Spleen (tissue), 11 donors: ENCODE measurements at regions not wholly inside any gene's neighbourhood (a gene's known extent, or its start where the extent isn't known, plus 50 kb on each side); places are given as distances from the start of the nearest gene placed in this dataset.

Experiments
- DNase-seq: peaks from one replicate; pipeline ENCODE4 v3.0.0-alpha.2; 2020
- H3K27ac ChIP-seq, 8 donors: fragments of 200-600 bp; sonication (generic) in 7 of 8; 1 replicate in 4 of 8; 2 replicates in 4 of 8; pipeline versions ENCODE4 v1.5.0 to v1.8.0; 2016 to 2021; ENCODE audit warnings: inconsistent platforms in 4 of 8, mild to moderate bottlenecking in 4 of 8, moderate library complexity in 1 of 8
- H3K27me3 ChIP-seq, 7 donors: fragments of 200-600 bp; sonication (generic) in 6 of 7; replicated peaks in 1 of 7; 1 replicate in 4 of 7; 2 replicates in 3 of 7; pipeline versions ENCODE4 v1.5.0 to v1.8.0; 2016 to 2021; ENCODE audit warnings: inconsistent platforms in 3 of 7, mild to moderate bottlenecking in 1 of 7
- H3K36me3 ChIP-seq, 6 donors: fragments of 200-600 bp; sonication (generic) in 5 of 6; 1 replicate in 4 of 6; 2 replicates in 2 of 6; pipeline versions ENCODE4 v1.5.0 to v1.8.0; 2016 to 2021; ENCODE audit warnings: inconsistent platforms in 2 of 6
- H3K4me1 ChIP-seq, 6 donors: fragments of 200-600 bp; sonication (generic) in 5 of 6; 1 replicate in 3 of 6; 2 replicates in 3 of 6; pipeline versions ENCODE4 v1.5.0 to v1.8.0; 2016 to 2021; ENCODE audit warnings: inconsistent platforms in 3 of 6
- H3K4me3 ChIP-seq, 8 donors: fragments of 200-600 bp; sonication (generic) in 7 of 8; 1 replicate in 4 of 8; 2 replicates in 4 of 8; pipeline versions ENCODE4 v1.5.0 to v1.8.0; 2016 to 2021; ENCODE audit warnings: inconsistent platforms in 4 of 8, mild to moderate bottlenecking in 4 of 8, moderate library complexity in 2 of 8
- H3K9me3 ChIP-seq, 8 donors: fragments of 200-600 bp; sonication (generic) in 7 of 8; 1 replicate in 4 of 8; 2 replicates in 4 of 8; pipeline versions ENCODE4 v1.5.0 to v1.8.0; 2016 to 2021; ENCODE audit warnings: inconsistent platforms in 4 of 8
- POLR2A ChIP-seq, 3 donors: fragments of 450-650 bp; IDR thresholded peaks; one replicate each; pipeline ENCODE4 v1.5.1; 2017; ENCODE audit warnings: antibody characterized with exemption in 3 of 3, mild to moderate bottlenecking in 1 of 3
- POLR2AphosphoS5 ChIP-seq, 3 donors: sonication (generic); formaldehyde crosslinking; IDR thresholded peaks; one replicate each; pipeline ENCODE4 v1.5.1; 2017; ENCODE audit warnings: antibody characterized with exemption in 3 of 3
- WGBS, 5 donors: extraction: QIAGEN DNeasy Blood & Tissue Kit in 3 of 5; methylation state at CpG; one replicate each; pipeline versions ENCODE4 v1.1.5 to v1.1.7; 2013 to 2018; 5-methylcytosine and 5-hydroxymethylcytosine counted together
- intact Hi-C: fragments of 100-400 bp; cut with DNase I; formaldehyde crosslinking; loops from one replicate; pipeline ENCODE4 v1.15.0; 2023; ENCODE audit warnings: low total_unique reads
- TF ChIP-seq, protein P1 (sequence below), 11 experiments: fragments of 200-600 bp in 7 of 11; fragments of 450-650 bp in 4 of 11; sonication (generic) in 4 of 11; IDR thresholded peaks in 8 of 11; conservative IDR thresholded peaks in 3 of 11; 1 replicate in 7 of 11; 2 replicates in 4 of 11; pipeline versions ENCODE4 v1.4.0 to v1.8.0; 2016 to 2021; ENCODE audit warnings: antibody characterized with exemption in 11 of 11, inconsistent platforms in 4 of 11, mild to moderate bottlenecking in 1 of 11
- donor health status: healthy with polysubstance abuse.
- donor health status: DM: no; HTN: no; CAD: no; lungs with moderate emphysema.
- donor health status: DM: no; HTN: no; CAD: no.
- donor health status: Bipolar disorder and iron deficiency.
- donor health status: healthy.
- donor health status: DM: no; HTN: no; CAD: no.
- donor health status: DM: yes; HTN: yes; CAD: no.

DNA sequence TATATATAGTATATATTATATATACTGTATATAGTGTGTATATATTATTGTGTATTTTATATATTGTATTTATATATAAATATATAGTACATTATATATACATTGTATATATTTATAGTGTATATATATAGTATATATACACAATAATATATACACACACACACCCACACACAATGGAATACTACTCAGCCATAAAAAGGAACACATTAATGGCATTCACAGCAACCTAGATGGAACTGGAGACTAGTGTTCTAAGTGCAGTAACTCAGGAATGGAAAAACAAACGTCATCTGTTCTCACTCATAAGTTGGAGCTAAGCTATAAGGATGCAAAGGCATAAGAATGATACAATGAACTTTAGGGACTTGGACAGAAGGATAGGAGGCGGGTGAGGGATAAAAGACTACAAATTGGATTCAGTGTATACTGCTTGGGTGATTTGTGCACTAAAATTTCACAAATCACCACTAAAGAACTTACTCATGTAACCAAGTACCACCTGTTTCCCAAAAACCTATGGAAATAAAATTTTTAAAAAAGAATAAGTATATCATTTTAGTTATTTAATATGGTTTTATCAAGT, 201.9 kb upstream of the CDH11 start:
- intact Hi-C loops: no loop called here
- no peaks in the 10 kb centered on the region for H3K27me3 ChIP-seq
- no peak for TF ChIP-seq POLR2A (IDR thresholded peaks at IDR 0.05)
- no peak for TF ChIP-seq POLR2AphosphoS5 (IDR thresholded peaks at IDR 0.05)
- DNase-seq: no peak
- 86 to 94% (median 86%) methylated on average over 2 of the region's 2 CpGs for WGBS, 5 donors
- H3K27ac ChIP-seq: no peak overlapping the region
- H3K4me3 ChIP-seq: no peak overlapping the region
- no peaks in the 10 kb centered on the region for H3K9me3 ChIP-seq
- no peaks in the 10 kb centered on the region for H3K36me3 ChIP-seq
- H3K4me1 ChIP-seq: no peaks in the 10 kb centered on the region

DNA sequence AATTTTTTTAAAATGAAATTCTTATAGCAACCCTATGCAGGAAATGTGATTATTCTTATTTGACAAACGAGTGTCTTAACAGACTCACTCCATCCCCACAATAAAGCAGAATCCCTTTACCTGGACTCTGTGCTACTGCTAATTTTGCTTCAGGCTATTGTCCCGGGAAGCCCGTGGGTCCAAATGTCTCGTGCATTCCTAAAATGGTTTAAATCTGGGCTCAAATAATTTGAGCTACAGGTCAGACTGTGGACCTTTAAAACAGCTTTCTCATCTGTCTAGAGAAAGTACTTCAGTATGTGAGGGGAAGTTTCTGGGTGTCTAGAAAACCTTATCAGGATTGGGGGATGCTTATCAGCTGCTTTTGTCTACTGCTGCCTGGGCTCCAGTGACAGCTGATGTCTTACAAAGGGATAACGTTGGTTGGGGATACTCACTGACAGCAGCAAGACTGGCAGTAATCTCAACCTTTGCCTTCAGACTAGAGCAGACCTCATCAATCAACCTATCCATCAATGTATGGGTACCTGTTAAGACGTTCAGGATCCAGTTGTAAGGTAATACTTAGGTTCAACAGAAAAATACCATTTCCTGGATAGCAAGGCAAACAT, 197.9 kb upstream of the CDH11 start:
- Histone ChIP-seq H3K27ac (no peak overlapping the region), H3K4me3 (no peak overlapping the region), H3K9me3 (peaks cover 0 to 4% (median 0%) of the 10 kb centered on the region in 8 donors), H3K36me3 (no peaks in the 10 kb centered on the region), H3K4me1 (peaks cover 0 to 5% (median 0%) of the 10 kb centered on the region in 6 donors), H3K27me3 (no peaks in the 10 kb centered on the region)
- TF ChIP-seq, protein P1, sequence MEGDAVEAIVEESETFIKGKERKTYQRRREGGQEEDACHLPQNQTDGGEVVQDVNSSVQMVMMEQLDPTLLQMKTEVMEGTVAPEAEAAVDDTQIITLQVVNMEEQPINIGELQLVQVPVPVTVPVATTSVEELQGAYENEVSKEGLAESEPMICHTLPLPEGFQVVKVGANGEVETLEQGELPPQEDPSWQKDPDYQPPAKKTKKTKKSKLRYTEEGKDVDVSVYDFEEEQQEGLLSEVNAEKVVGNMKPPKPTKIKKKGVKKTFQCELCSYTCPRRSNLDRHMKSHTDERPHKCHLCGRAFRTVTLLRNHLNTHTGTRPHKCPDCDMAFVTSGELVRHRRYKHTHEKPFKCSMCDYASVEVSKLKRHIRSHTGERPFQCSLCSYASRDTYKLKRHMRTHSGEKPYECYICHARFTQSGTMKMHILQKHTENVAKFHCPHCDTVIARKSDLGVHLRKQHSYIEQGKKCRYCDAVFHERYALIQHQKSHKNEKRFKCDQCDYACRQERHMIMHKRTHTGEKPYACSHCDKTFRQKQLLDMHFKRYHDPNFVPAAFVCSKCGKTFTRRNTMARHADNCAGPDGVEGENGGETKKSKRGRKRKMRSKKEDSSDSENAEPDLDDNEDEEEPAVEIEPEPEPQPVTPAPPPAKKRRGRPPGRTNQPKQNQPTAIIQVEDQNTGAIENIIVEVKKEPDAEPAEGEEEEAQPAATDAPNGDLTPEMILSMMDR (IDR thresholded peaks at IDR 0.05 in 8 of 11, conservative IDR thresholded peaks at IDR 0.05 in 3 of 11): no peak
- no peak for TF ChIP-seq POLR2AphosphoS5 (IDR thresholded peaks at IDR 0.05)
- WGBS, 5 donors: 57 to 68% (median 61%) methylated on average over 6 of the region's 6 CpGs
- DNase-seq: no peak
- intact Hi-C loops: no loop called here

DNA sequence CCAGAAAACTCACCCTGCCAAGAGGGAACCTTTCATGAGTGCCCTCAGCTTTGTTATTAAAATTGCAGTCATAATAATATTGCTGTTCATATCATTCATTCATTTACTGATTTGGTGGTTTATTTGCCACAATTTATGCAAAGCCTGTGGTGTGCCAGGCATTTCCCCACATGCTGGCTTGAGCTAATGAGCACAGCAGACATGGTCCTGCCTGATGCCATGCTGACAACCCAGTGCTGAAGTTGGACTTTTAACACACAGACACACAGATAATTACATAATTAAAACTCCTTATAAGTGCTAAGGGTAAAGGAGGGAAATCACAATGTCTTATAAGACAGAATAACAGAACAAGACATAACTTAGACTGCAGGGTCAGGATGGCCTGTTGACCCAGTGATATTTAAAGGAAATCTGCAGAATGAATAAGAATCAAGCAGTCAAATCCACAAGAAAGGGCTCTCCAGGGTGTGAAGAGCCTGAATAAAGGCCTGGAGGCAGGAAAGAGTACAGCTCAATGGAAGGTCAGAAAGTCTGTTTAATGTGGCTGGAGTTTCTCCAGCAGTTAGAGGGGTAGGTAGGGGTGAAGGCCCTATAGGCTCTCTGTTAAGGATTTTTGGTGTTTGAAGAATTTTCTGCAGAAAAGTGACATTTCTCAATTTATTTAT, 196.9 kb upstream of the CDH11 start:
- Histone ChIP-seq H3K27ac (no peak overlapping the region), H3K9me3 (peaks cover 0 to 4% (median 0%) of the 10 kb centered on the region in 8 donors), H3K27me3 (no peaks in the 10 kb centered on the region), H3K36me3 (no peaks in the 10 kb centered on the region), H3K4me3 (no peak overlapping the region), H3K4me1 (peaks cover 0 to 5% (median 0%) of the 10 kb centered on the region in 6 donors)
- TF ChIP-seq POLR2A (IDR thresholded peaks at IDR 0.05): no peak
- no peak for TF ChIP-seq POLR2AphosphoS5 (IDR thresholded peaks at IDR 0.05)
- TF ChIP-seq, protein P1 (IDR thresholded peaks at IDR 0.05 in 8 of 11, conservative IDR thresholded peaks at IDR 0.05 in 3 of 11): no peak
- intact Hi-C loops: no loop called here
- DNase-seq: no peak

DNA sequence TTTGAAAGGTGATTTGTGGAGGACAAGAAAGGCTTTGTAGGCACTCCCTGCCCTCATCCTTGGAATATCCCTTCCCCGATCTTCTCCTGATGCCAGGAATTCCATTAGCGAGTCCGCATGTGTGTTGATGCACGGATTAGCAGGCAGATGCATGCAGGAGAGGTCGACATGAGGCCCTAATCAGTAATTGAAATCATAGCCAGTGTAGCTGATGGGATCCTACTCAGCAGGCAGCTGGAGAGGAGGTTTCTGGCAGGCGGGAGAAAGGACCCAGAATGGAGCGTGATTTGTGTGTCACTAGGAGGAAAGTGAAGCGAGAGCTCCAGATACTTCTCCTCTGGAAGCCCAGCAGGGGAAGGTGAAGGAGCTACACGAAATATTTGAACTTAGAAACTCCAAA, 196.3 kb upstream of the CDH11 start:
- peaks cover 0 to 5% (median 0%) of the 10 kb centered on the region in 6 donors for H3K4me1 ChIP-seq
- TF ChIP-seq POLR2A (IDR thresholded peaks at IDR 0.05) (no peak), POLR2AphosphoS5 (IDR thresholded peaks at IDR 0.05) (no peak)
- TF ChIP-seq, protein P1 (IDR thresholded peaks at IDR 0.05 in 8 of 11, conservative IDR thresholded peaks at IDR 0.05 in 3 of 11): no peak
- no peak overlapping the region for H3K27ac ChIP-seq
- no peak for DNase-seq
- no peaks in the 10 kb centered on the region for H3K27me3 ChIP-seq
- H3K9me3 ChIP-seq: peaks cover 0 to 4% (median 0%) of the 10 kb centered on the region in 8 donors
- H3K36me3 ChIP-seq: no peaks in the 10 kb centered on the region
- no peak overlapping the region for H3K4me3 ChIP-seq
- intact Hi-C loops: no loop called here
- 74 to 79% (median 77%) methylated on average over 9 of the region's 9 CpGs for WGBS, 5 donors
